ENCODE measurements at regions not wholly inside any gene's neighbourhood (a gene's known extent, or its start where the extent isn't known, plus 50 kb on each side); places are given as distances from the start of the nearest gene placed in this dataset.

- TF ChIP-seq POLR2A (IDR thresholded peaks at IDR 0.05) (no peak), CTCF (IDR thresholded peaks at IDR 0.05) (no peak), EP300 (IDR thresholded peaks at IDR 0.05; ENCODE audit: low read depth) (no peak)
Measured at GRCh38 chrX:40179283-40179682, 81.5 kb upstream of the BCOR start.

Measured in transverse colon (tissue), 3 donors.